Lung (tissue), 11 donors: ENCODE measurements at regions not wholly inside any gene's neighbourhood (a gene's known extent, or its start where the extent isn't known, plus 50 kb on each side); places are given as distances from the start of the nearest gene placed in this dataset.
A peak's percentile ranks its signal among the peaks of the same experiment; 100 is the strongest.

Source experiments
- ATAC-seq: fragments of 200-7000 bp; cut with Tn5 transposase; one replicate; pipeline ENCODE4 v1.9.1; 2020; ENCODE audit warnings: moderate number of reproducible peaks; ENCODE audit not compliant: insufficient read depth, low FRiP score
- DNase-seq, 3 donors: peaks; one replicate each; pipeline ENCODE4 v3.0.0-alpha.2; 2013 to 2017
- H3K27ac ChIP-seq, 2 donors: one replicate each; pipeline ENCODE4 v1.5.1; 2013; ENCODE audit warnings: mild to moderate bottlenecking in 2 of 2, moderate library complexity in 2 of 2, control low read depth in 1 of 2, inconsistent platforms in 1 of 2, low read depth in 1 of 2, low read length in 1 of 2
- H3K27me3 ChIP-seq, 3 donors: one replicate each; pipeline ENCODE4 v1.5.1; 2013; ENCODE audit warnings: low read length in 2 of 3; ENCODE audit not compliant: control insufficient read depth in 3 of 3, insufficient read depth in 3 of 3
- H3K36me3 ChIP-seq, 4 donors: one replicate each; pipeline ENCODE4 v1.5.1; 2013; ENCODE audit warnings: low read length in 4 of 4, mild to moderate bottlenecking in 1 of 4, moderate library complexity in 1 of 4; ENCODE audit not compliant: control insufficient read depth in 4 of 4, insufficient read depth in 4 of 4
- H3K4me1 ChIP-seq, 5 donors: one replicate each; pipeline ENCODE4 v1.5.1; 2013; ENCODE audit warnings: low read length in 5 of 5, mild to moderate bottlenecking in 2 of 5, moderate library complexity in 1 of 5; ENCODE audit not compliant: control insufficient read depth in 5 of 5, insufficient read depth in 5 of 5
- H3K4me3 ChIP-seq: one replicate; pipeline ENCODE4 v1.5.1; 2013; ENCODE audit warnings: mild to moderate bottlenecking, control low read depth, moderate library complexity
- H3K9ac ChIP-seq, 2 donors: one replicate each; pipeline ENCODE4 v1.5.1; 2013; ENCODE audit warnings: low read length in 2 of 2, control low read depth in 1 of 2; ENCODE audit not compliant: insufficient read depth in 1 of 2
- H3K9me3 ChIP-seq, 4 donors: one replicate each; pipeline ENCODE4 v1.5.1; 2013; ENCODE audit warnings: low read length in 3 of 4, mild to moderate bottlenecking in 1 of 4, moderate library complexity in 1 of 4; ENCODE audit not compliant: control insufficient read depth in 4 of 4, insufficient read depth in 3 of 4
- CTCF ChIP-seq: IDR thresholded peaks from 2 replicates; pipeline ENCODE4 v1.5.1; 2012; ENCODE audit warnings: mild to moderate bottlenecking; ENCODE audit errors: control extremely low read depth, extremely low read depth
- WGBS, 2 donors: extraction: QIAGEN DNeasy Blood & Tissue Kit; methylation state at CpG; one replicate each; pipeline ENCODE4 v1.1.7; 2013; 5-methylcytosine and 5-hydroxymethylcytosine counted together
- donor health status: control.
- donor health status: control.
- donor health status: Bipolar disorder and iron deficiency.
- donor health status: healthy.
- donor health status: DM: yes; HTN: yes; CAD: no.

GRCh38 chr6:145360865-145361264, 374.5 kb downstream of the EPM2A start:
- no peak for TF ChIP-seq CTCF
- H3K36me3 ChIP-seq = no peaks in the 10 kb centered on the region
- ATAC-seq (no peak), DNase-seq (no peak)
- no peaks in the 10 kb centered on the region for H3K27me3 ChIP-seq
- WGBS, 2 donors = 86 to 87% methylated on average over 8 of the region's 8 CpGs
- H3K4me1 ChIP-seq = no peaks in the 10 kb centered on the region
- no peak overlapping the region for H3K27ac ChIP-seq
- no peak overlapping the region for H3K4me3 ChIP-seq
- H3K9me3 ChIP-seq = no peaks in the 10 kb centered on the region
- no peak overlapping the region for H3K9ac ChIP-seq

GRCh38 chr6:145367149-145367548, 368.2 kb downstream of the EPM2A start:
- Histone ChIP-seq H3K4me1 (no peaks in the 10 kb centered on the region), H3K4me3 (no peak overlapping the region), H3K9me3 (peaks cover 0 to 2% (median 0%) of the 10 kb centered on the region in 4 donors), H3K36me3 (no peaks in the 10 kb centered on the region), H3K9ac (no peak overlapping the region), H3K27me3 (no peaks in the 10 kb centered on the region), H3K27ac (no peak overlapping the region)
- 86 to 90% methylated on average over 5 of the region's 5 CpGs for WGBS, 2 donors
- ATAC-seq = no peak
- no peak for TF ChIP-seq CTCF
- DNase-seq = no peak

GRCh38 chr6:145368075-145368474, 367.2 kb downstream of the EPM2A start:
- Histone ChIP-seq H3K27ac (no peak overlapping the region), H3K4me1 (peaks cover 0 to 3% (median 0%) of the 10 kb centered on the region in 5 donors), H3K4me3 (no peak overlapping the region), H3K36me3 (no peaks in the 10 kb centered on the region), H3K9me3 (peaks cover 0 to 2% (median 0%) of the 10 kb centered on the region in 4 donors), H3K27me3 (no peaks in the 10 kb centered on the region), H3K9ac (no peak overlapping the region)
- no peak for TF ChIP-seq CTCF
- 63 to 72% methylated on average over 5 of the region's 5 CpGs for WGBS, 2 donors
- no peak for ATAC-seq
- peak; percentile 39 to 87 (median 71) for DNase-seq

GRCh38 chr6:145370559-145370958, 364.8 kb downstream of the EPM2A start:
- Histone ChIP-seq H3K9me3 (peaks cover 0 to 2% (median 0%) of the 10 kb centered on the region in 4 donors), H3K4me1 (peaks cover 0 to 3% (median 0%) of the 10 kb centered on the region in 5 donors), H3K27me3 (no peaks in the 10 kb centered on the region), H3K9ac (no peak overlapping the region), H3K36me3 (no peaks in the 10 kb centered on the region), H3K27ac (no peak overlapping the region), H3K4me3 (no peak overlapping the region)
- TF ChIP-seq CTCF = no peak
- ATAC-seq = no peak
- DNase-seq = no peak
